Activated naive CD8-positive, alpha-beta T cell treated with anti-CD3 and anti-CD28 coated beads, Interleukin-2, amount 50 U/mL, for 16 hours (primary cell): ENCODE measurements at regions not wholly inside any gene's neighbourhood (a gene's known extent, or its start where the extent isn't known, plus 50 kb on each side); places are given as distances from the start of the nearest gene placed in this dataset.
"Not testable (repeated sequence)": the region's sequence is repeated elsewhere in the genome, so short reads cannot be mapped to it uniquely, and the experiment has no call there.

Experiments used
- DNase-seq: peaks from one replicate; pipeline ENCODE4 v3.0.0-alpha.2; 2020; ENCODE audit warnings: low read depth, low spot score

DNA sequence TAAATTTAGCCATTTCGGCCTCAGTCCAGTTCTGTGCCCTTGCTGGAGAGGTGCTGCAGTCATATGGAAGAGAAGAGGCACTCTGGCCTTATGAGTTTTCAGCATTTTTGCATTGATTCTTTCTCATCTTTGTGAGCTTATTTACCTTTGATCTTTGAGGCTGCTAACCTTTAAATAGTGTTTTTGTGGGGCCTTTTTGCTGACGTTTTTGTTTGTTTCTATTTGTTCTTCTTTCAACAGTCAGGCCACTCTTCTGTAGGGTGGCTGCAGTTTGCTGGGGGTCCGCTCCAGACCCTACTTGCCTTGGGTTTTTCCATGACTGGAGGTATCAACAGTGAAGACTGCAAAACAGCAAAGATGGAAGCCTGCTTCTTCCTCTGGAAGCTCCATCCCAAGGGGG, 1951.7 kb upstream of the LRRTM1 start:
- no peak for DNase-seq

GRCh38 chr2:82254728-82255127, 1950.2 kb upstream of the LRRTM1 start:
- DNase-seq, result no peak

- DNase-seq, result no peak
Observed at GRCh38 chr2:82246220-82246775, 1941.7 kb upstream of the LRRTM1 start.

DNA sequence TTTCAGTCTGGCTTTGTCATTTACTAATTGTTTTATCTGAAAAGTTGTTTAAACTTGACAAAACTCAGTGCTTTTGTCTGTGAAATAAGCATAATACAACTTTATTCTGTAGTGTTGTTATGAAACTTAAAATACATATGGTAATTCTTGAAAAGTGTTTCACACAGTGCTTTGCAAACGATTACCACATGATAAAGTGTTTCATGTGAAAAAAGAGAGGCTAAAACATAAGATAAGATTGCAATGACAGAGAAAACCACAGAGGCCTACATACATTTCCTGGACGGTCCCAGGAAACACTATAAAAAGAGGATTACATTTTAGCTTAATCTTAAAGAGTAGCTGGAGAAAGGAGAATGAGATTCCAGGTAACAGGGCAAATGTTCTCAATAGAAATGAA, 1934.6 kb upstream of the LRRTM1 start:
- no peak for DNase-seq

- no peak for DNase-seq
Observed at GRCh38 chr2:82237994-82238662, 1933.6 kb upstream of the LRRTM1 start.

DNA sequence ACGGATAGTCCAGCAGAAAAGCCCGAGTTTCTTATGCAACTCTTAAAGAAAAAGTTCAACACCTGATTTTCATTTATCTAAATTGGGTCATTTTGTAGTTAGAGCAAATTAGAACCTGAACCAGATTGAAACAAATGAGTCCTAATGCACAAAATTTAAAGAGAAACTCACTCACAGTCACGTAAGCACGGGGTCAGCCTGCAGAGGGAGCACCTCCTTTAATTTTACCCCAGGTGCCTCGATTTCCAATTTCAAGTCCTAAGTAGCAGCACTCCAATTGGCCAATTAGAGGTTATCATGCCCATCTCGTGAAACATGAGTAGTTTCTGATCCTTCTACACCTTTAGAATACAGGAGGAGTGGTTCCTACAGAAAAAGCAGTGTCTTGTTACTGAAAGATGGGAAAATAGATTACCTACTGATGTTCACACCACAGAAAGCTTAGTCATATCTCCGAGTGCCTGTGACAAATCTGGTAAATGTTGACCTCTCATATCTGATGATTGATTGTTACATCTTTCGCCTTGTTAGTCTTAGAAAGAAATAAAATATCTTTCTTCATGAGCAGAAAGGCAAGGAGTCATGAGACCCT, 1929.8 kb upstream of the LRRTM1 start:
- DNase-seq, result no peak

- no peak for DNase-seq
Observed at GRCh38 chr2:82233806-82234205, 1929.3 kb upstream of the LRRTM1 start.

- no peak for DNase-seq
Observed at GRCh38 chr2:82230406-82230805, 1925.9 kb upstream of the LRRTM1 start.

DNA sequence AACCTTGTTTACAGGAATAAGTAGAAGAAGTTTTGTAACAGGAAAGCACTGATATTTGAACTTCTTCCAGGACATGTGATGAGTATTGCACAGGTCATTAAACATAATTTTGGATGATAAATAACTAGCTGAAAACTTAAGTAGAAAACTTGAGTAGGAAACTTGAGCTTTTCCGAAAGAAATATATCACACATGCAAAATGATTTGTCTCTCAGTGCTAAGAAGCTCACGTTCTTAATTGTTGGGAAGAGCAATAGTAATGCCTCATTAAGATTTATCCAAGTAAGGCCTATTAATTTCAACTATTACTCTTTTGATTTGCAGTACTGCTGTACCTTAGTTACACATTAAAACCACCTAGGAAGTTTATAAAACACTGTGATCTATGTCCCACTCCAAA, 1921.9 kb upstream of the LRRTM1 start:
- no peak for DNase-seq

GRCh38 chr2:82224301-82224940, 1919.9 kb upstream of the LRRTM1 start:
- DNase-seq, result no peak

- DNase-seq, result no peak
Observed at GRCh38 chr2:82215212-82215611, 1910.7 kb upstream of the LRRTM1 start.

DNA sequence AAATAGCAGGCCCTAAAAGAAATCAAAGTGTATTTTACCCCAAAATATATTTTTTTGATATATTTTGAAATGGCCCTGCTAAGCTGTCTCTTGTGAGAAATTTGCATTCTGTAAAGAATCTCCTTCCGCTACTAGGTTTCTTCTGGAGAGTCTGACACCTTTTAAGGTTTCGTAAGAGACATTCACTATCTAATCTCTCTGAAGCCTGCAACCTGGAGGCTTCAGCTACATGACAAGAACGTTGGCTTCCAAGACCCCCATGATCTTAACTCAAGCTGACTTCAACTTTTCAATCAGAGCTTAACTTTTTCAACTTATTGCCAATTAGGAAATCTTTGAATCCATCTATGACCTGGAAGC, 1894.9 kb upstream of the LRRTM1 start:
- no peak for DNase-seq

DNA sequence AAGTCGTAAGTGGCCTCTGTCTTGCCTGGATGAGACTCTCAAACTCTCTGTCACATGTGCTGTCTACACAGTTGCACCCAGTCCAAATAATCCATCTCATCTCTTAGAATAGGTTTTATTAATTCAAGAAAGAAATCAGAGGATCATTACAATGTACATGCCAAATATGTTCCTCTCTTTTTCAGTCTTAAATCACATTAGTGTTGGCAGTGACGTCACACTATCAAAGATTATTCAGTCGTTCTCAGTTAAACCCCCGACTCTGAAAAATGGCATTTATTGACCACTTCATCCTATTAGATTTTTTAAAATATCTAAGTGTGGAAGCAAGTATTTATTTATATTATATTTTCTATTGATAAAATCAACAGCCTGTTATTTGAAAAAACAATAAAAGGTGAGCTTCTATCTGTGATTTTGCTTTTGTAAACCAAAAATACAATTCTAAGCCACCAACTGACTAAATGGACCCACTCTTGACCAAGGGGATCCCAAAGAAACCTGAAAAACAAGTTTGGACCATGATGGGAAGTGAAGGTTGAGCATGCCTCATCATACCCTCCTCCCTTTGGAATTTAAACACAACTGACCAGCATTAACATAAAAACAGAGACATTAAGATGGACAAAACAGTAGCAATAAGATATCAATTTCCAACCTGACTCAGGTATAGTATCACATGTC, 1894.4 kb upstream of the LRRTM1 start:
- DNase-seq, result no peak

GRCh38 chr2:82182270-82182669, 1877.7 kb upstream of the LRRTM1 start:
- DNase-seq, result no peak

- not testable (repeated sequence) for DNase-seq
Observed at GRCh38 chr2:82175210-82175609, 1870.7 kb upstream of the LRRTM1 start.

DNA sequence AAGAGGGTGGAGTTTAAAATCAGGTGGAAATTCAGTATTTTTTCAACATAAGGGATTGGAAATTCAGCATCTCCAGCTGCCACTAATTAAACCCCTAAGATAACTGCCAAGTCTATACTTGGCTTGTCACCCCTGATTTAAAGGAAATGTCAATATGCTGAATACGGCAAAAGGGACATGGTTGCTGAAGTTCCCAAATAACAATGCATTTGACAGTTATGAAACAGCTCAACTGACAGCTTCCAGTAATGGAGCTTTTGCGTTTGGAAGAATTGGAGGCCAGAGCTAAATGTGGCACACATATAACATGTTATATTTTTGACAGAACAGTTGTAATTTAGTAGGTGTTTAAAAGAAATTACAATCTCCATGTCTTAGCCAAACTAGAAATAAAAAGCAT, 1867.9 kb upstream of the LRRTM1 start:
- DNase-seq, result no peak

- DNase-seq, result no peak
Observed at GRCh38 chr2:82169379-82169778, 1864.8 kb upstream of the LRRTM1 start.

- DNase-seq, result no peak
Observed at GRCh38 chr2:82165377-82165776, 1860.8 kb upstream of the LRRTM1 start.

- no peak for DNase-seq
Observed at GRCh38 chr2:82158150-82158549, 1853.6 kb upstream of the LRRTM1 start.

- no peak for DNase-seq
Observed at GRCh38 chr2:82155469-82155868, 1850.9 kb upstream of the LRRTM1 start.

GRCh38 chr2:82143343-82143742, 1838.8 kb upstream of the LRRTM1 start:
- no peak for DNase-seq

DNA sequence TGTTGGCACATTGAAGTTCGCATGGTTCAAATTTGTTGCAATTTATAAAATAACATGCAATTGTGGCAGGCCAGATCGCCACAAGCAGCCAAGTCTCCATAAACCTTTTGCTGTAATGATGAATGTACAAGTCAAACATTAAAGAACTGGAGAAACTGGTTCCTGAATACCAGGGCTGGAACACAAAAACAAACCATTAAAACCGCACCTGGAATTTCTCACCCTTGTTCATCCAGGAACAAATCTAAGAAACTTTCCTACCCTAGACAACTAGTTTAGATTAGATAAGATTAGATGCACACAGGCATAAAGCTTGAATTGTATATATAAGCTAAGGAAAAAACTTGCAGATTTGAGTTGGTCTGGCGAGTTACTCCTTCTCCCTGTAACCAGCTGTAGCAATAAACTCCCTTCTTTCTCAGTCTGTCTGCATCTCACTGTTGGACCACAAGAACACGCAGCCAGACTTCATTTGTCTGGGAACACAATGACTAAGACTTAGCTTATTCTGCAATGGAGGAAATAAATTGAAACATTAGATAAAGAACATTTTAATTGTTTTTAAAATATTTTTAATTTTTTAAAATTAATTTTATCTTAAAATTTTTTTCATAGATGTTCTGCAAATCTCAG, 1835.5 kb upstream of the LRRTM1 start:
- DNase-seq, result no peak
